ENCODE measurements at regions not wholly inside any gene's neighbourhood (a gene's known extent, or its start where the extent isn't known, plus 50 kb on each side); places are given as distances from the start of the nearest gene placed in this dataset.
"Not testable (repeated sequence)": the region's sequence is repeated elsewhere in the genome, so short reads cannot be mapped to it uniquely, and the experiment has no call there.

GRCh38 chr20:5696011-5696559, 54.1 kb upstream of the SHLD1 start:
- no peak for DNase-seq

- DNase-seq = no peak
Measured at GRCh38 chr20:5691918-5692618, 58.1 kb upstream of the SHLD1 start.

GRCh38 chr20:5689463-5689862, 60.7 kb upstream of the SHLD1 start:
- no peak for DNase-seq

GRCh38 chr20:5688431-5688972, 61.7 kb upstream of the SHLD1 start:
- DNase-seq = no peak

GRCh38 chr20:5687884-5688283, 62.3 kb upstream of the SHLD1 start:
- DNase-seq = no peak

GRCh38 chr20:5686384-5687105, 63.7 kb upstream of the SHLD1 start:
- DNase-seq = no peak

GRCh38 chr20:5682556-5682955, 67.6 kb upstream of the SHLD1 start:
- DNase-seq = not testable (repeated sequence)

GRCh38 chr20:5680192-5680591, 69.4 kb upstream of the GPCPD1 start:
- no peak for DNase-seq

- no peak for DNase-seq
Measured at GRCh38 chr20:5678777-5679176, 68.0 kb upstream of the GPCPD1 start.

- not testable (repeated sequence) for DNase-seq
Measured at GRCh38 chr20:5677944-5678343, 67.1 kb upstream of the GPCPD1 start.

GRCh38 chr20:5677389-5677788, 66.6 kb upstream of the GPCPD1 start:
- no peak for DNase-seq

GRCh38 chr20:5675103-5676091, 64.6 kb upstream of the GPCPD1 start:
- DNase-seq = no peak

- DNase-seq = peak; percentile 4
Measured at GRCh38 chr20:5674176-5674660, 63.4 kb upstream of the GPCPD1 start.

GRCh38 chr20:5670874-5671273, 60.1 kb upstream of the GPCPD1 start:
- DNase-seq = no peak

- no peak for DNase-seq
Measured at GRCh38 chr20:5670036-5670536, 59.3 kb upstream of the GPCPD1 start.

GRCh38 chr20:5668529-5668868, 57.7 kb upstream of the GPCPD1 start:
- no peak for DNase-seq

- DNase-seq = no peak
Measured at GRCh38 chr20:5667705-5668528, 57.1 kb upstream of the GPCPD1 start.

GRCh38 chr20:5665417-5665816, 54.6 kb upstream of the GPCPD1 start:
- DNase-seq = no peak

GRCh38 chr20:5663396-5663795, 52.6 kb upstream of the GPCPD1 start:
- no peak for DNase-seq

GRCh38 chr20:5662769-5663168, 52.0 kb upstream of the GPCPD1 start:
- no peak for DNase-seq

GRCh38 chr20:5660756-5661155, 50.0 kb upstream of the GPCPD1 start:
- not testable (repeated sequence) for DNase-seq

Measured in central memory CD4-positive, alpha-beta T cell (primary cell).